Transverse colon (tissue), 4 donors: ENCODE measurements at regions not wholly inside any gene's neighbourhood (a gene's known extent, or its start where the extent isn't known, plus 50 kb on each side); places are given as distances from the start of the nearest gene placed in this dataset.

ENCODE experiments used
- POLR2A ChIP-seq: fragments of 450-650 bp; IDR thresholded peaks from one replicate; pipeline ENCODE4 v1.6.1; 2016; ENCODE audit warnings: antibody characterized with exemption, mild to moderate bottlenecking, moderate library complexity
- POLR2AphosphoS5 ChIP-seq, 3 donors: sonication (generic); formaldehyde crosslinking; IDR thresholded peaks; one replicate each; pipeline ENCODE4 v1.6.1; 2016; ENCODE audit warnings: antibody characterized with exemption in 3 of 3
- TF ChIP-seq, protein P1 (sequence below), 5 experiments: fragments of 200-600 bp in 3 of 5; fragments of 450-650 bp in 2 of 5; sonication (generic) in 3 of 5; IDR thresholded peaks; 1 replicate in 2 of 5; 2 replicates in 3 of 5; pipeline ENCODE4 v1.5.1; 2016 to 2017; ENCODE audit warnings: antibody characterized with exemption in 5 of 5, inconsistent platforms in 3 of 5, mild to moderate bottlenecking in 2 of 5, moderate library complexity in 1 of 5

DNA sequence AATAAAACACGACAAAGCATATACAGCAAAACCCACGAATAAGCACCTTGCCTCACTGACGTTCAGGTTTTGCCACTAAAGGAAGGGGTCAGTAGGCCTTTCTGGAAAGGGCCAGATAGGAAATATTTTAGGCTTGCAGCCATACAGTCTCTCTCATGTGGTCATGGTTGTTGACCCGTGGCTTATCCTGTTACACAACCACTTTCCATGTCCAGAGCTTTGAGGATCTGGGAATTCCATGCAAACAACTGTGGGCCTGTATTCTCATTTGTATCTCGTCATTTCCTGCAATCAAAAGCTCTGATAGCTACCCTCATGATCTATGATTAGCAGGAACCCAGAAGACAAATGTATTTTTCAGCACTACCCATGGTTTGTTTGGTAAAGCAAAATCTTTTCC is 108.3 kb downstream of the DRD1 start:
- no peak for TF ChIP-seq POLR2A
- TF ChIP-seq POLR2AphosphoS5 (IDR thresholded peaks at IDR 0.05), result no peak
- TF ChIP-seq, protein P1, sequence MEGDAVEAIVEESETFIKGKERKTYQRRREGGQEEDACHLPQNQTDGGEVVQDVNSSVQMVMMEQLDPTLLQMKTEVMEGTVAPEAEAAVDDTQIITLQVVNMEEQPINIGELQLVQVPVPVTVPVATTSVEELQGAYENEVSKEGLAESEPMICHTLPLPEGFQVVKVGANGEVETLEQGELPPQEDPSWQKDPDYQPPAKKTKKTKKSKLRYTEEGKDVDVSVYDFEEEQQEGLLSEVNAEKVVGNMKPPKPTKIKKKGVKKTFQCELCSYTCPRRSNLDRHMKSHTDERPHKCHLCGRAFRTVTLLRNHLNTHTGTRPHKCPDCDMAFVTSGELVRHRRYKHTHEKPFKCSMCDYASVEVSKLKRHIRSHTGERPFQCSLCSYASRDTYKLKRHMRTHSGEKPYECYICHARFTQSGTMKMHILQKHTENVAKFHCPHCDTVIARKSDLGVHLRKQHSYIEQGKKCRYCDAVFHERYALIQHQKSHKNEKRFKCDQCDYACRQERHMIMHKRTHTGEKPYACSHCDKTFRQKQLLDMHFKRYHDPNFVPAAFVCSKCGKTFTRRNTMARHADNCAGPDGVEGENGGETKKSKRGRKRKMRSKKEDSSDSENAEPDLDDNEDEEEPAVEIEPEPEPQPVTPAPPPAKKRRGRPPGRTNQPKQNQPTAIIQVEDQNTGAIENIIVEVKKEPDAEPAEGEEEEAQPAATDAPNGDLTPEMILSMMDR (IDR thresholded peaks at IDR 0.05), result no peak
